PFSK-1 (cell line): ENCODE measurements at regions not wholly inside any gene's neighbourhood (a gene's known extent, or its start where the extent isn't known, plus 50 kb on each side); places are given as distances from the start of the nearest gene placed in this dataset.

ENCODE experiments used
- POLR2AphosphoS5 ChIP-seq: IDR thresholded peaks from 2 replicates; pipeline ENCODE4 v1.6.1; 2012; ENCODE audit warnings: low read depth, mild to moderate bottlenecking, control low read depth, low read length, moderate library complexity
- REST ChIP-seq, 2 experiments: IDR thresholded peaks; 2 replicates each; pipeline versions ENCODE4 v1.6.1 to v1.8.0; 2011 to 2012; ENCODE audit warnings: low read depth in 2 of 2, low read length in 2 of 2, control low read depth in 1 of 2, inconsistent platforms in 1 of 2, mild to moderate bottlenecking in 1 of 2, moderate library complexity in 1 of 2; ENCODE audit not compliant: insufficient read depth in 1 of 2

GRCh38 chr5:89929834-89930233 is 479.7 kb downstream of the CETN3 start:
- TF ChIP-seq REST (IDR thresholded peaks at IDR 0.05; ENCODE audit: insufficient read depth in 1 of 2, low read depth in 2 of 2, low read length in 2 of 2) (no peak), POLR2AphosphoS5 (no peak)
